ENCODE measurements at regions not wholly inside any gene's neighbourhood (a gene's known extent, or its start where the extent isn't known, plus 50 kb on each side); places are given as distances from the start of the nearest gene placed in this dataset.
"Not testable (repeated sequence)": the region's sequence is repeated elsewhere in the genome, so short reads cannot be mapped to it uniquely, and the experiment has no call there.

- DNase-seq (ENCODE audit: low spot score) = no peak
These were observed 143.4 kb upstream of the ADO start for GRCh38 chr10:62661143-62661542.

GRCh38 chr10:62662486-62662885 is 142.0 kb upstream of the ADO start:
- no peak for DNase-seq (ENCODE audit: low spot score)

DNA sequence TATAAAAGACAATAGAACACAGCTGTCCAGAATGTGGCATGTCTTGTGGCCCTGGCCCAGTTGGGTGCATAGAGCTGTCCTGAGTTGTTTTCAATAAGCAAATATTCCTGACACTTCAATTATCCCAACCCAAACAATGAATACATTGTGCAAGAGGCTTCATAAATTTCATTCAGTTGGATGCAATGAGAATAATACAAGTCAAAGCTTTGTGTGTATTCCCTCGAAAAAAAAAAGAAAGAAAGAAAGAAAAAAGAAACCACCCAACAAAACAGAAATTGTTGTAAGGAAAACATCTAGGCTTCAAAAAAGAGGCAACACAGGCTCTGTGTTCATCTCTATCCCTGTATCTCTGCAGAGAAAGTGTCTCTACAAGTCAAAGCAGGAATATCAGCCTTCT is 138.7 kb upstream of the ADO start:
- DNase-seq (ENCODE audit: low spot score) = peak; percentile 96

GRCh38 chr10:62666275-62666674 is 138.2 kb upstream of the ADO start:
- DNase-seq (ENCODE audit: low spot score) = peak; percentile 33

GRCh38 chr10:62669341-62669740 is 135.2 kb upstream of the ADO start:
- DNase-seq (ENCODE audit: low spot score) = no peak

DNA sequence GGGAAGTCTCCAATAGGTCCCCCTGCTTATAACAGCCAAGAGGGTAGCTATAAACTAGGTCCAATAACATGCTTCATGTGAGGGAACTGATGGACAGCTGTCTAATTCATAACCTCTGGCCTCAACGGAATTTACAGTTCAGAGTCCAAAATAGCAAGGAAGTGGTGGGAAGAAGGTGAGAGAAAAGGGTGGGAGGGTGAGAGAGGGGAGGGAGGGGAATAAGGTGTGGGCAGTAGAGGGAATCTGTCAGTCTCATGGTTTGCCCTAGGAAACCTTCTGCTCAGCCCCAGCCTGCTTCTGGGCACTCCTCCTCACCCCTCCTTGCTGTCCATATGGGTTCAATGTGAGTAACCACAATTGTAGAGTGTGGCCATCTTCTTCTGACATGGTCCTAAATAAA is 133.4 kb upstream of the ADO start:
- DNase-seq (ENCODE audit: low spot score) = no peak

DNA sequence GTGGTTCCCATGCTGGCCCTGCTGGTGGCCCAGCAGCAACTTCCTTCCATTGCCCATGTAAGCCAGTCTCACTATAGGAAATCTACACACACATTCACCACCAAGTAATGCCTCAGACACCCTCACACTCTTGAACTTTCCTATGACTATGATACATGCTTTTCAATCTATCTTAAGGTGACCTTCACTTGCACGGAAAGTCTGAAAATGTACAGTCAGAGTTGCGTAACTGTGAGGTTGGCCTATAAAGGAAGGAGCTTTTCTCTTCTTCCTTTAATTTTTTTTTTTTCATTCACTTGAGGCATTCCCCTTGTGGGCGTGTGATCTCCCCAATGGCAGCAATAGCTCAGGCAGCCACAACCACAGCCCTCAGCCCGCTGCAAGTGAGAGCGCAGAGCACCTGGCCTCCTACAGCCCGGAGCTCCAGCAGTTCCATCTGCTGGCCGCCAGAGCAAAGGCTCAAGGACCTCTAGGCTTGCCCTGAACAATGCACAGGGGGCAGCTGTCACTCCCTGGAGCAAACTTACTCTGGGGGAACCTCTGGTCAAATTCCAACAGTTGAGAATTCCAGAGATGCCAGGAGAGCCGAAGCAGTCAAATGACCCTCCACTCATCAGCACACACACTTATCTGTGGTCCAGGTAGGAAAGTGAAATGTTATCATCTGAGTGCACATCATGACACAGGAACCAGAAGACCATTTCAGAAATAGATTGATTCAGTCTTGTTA is 123.1 kb upstream of the ADO start:
- DNase-seq (ENCODE audit: low spot score) = no peak

- DNase-seq (ENCODE audit: low spot score) = no peak
These were observed 119.6 kb upstream of the ADO start for GRCh38 chr10:62684911-62685310.

DNA sequence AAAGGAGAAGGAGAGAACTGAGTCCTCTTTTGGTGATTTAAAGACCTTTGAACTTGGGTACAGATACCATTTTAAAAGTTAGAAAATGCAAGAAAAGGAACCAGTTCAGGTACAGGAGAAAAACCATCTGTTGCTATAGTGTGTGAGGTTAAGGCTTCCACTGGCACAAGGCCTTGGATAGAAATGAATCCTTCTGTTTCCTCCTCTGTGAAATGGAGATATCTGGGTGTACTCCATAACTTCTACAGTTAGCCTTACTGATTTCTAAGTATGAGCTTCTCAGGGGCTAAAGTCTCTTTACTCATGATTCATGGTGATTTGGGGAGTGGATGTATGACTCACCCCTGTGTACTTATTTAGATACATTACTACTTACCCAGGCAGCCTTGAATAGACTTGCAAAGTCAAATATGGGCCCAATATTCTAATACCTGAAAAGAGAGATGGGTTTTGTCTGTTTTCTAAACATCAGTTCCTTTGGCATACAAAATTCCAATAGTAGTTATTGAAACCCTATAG is 117.2 kb upstream of the ADO start:
- DNase-seq (ENCODE audit: low spot score) = no peak

DNA sequence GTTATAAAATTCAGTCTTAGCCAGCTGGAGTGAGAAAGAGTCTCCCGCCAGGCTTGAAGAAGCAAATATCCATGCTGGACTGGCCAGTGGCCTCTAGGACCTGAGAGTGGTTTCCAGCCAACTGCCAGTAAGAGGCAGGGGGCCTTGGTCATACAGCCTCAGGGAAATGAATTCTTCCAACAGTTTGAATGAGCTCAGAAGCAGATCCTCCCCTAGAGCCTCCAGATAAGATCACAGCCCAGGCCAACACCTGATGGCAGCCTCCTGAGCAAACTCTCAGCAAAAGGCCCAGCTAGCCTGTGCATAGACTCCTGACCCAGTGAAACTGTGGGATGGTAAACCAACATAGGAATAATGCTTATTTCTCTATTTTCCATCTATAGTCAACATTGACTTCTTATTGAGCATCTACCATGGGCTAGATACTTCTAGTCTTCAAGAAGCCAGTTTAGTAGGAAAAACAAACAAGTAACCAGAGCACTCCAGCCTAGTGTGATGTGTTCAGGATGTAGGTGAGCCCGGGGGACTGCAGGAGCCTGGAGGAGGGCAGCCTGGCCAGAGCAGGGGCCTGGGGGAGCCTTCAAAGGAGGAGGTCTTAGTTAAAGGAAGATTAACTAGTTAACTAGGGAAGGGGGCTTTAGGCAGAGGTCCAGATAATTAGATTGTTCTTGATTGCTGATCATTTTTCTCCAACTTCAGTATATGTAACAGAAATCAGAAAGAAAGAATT is 115.4 kb upstream of the ADO start:
- DNase-seq (ENCODE audit: low spot score) = no peak

DNA sequence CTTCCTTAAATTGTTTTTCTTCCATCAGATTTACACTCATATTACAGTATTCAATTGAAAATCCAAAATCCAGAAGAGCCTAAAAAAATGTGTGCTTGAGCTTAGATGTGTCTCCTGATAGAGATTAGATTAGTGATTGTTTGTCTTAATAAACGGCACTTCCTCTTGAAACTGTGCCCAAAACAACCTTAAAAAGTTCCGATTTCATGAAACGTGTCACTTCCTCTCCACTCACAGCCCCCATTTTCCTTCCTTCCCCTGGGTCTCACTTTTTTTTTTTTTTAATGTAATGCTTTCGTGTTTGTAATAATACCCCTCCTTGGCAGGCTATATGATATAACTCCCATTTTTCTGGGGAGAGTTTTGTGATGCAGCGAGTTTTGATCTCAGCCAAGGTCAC is 114.8 kb upstream of the ADO start:
- peak; percentile 39 for DNase-seq (ENCODE audit: low spot score)

DNA sequence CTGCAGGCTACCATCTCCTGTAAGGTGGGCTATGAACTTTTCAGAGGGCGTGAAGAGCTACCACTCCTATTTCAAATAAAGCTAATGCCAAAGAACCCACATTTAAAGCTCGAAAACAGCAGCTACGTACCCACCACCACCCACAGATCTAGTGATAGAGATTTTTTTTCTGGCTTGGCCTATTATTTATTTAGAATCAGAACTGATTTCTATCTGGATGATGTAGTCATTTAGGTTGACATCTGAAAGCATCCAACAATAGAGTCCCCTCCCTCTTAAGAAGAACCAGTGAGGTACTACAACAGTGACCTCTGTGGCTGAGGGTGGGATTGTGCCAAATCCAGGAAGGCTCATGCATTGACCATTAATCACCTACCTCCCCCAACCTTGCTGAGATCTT is 113.8 kb upstream of the ADO start:
- DNase-seq (ENCODE audit: low spot score) = no peak

DNA sequence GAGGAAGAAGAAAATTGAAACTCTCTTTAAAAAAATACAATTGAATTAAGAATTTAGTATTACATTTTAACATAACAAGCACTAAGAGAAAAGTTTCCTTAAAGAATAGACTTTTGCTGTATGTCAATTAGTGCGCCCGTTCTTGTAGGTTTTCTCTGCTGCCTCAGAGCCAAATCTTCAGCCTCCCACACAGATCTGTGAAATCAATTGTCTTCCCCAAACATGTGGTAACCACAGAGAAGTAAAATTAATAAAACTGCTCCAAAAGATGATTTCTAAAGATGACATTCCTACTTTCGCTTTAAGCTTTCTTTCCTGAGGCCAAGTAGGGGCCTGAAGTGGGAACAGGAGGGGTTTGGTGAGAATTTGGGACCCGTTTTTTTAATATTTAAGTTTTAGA is 113.2 kb upstream of the ADO start:
- DNase-seq (ENCODE audit: low spot score) = no peak

DNA sequence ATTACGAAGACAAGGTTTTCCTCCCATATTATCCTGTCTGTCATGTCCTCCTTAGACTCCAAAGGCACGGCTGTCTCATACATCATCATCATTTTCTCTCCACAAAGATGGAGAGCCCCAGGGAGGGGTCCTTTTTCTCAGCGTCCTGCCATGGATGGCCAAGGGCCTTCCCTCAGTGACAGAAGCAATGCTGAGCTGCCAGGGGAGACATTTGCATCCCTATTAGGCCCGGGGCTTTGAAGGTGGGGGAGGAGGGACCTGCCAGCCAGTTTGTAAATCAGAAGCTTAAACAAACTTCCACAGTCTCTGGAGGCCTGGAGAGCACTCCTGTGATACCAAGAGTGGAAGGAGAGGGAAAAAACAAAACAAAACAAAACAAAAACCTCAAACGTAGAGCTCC is 112.4 kb upstream of the ADO start:
- no peak for DNase-seq (ENCODE audit: low spot score)

GRCh38 chr10:62693306-62693705 is 111.2 kb upstream of the ADO start:
- no peak for DNase-seq (ENCODE audit: low spot score)

GRCh38 chr10:62694537-62695126 is 109.9 kb upstream of the ADO start:
- DNase-seq (ENCODE audit: low spot score) = no peak

DNA sequence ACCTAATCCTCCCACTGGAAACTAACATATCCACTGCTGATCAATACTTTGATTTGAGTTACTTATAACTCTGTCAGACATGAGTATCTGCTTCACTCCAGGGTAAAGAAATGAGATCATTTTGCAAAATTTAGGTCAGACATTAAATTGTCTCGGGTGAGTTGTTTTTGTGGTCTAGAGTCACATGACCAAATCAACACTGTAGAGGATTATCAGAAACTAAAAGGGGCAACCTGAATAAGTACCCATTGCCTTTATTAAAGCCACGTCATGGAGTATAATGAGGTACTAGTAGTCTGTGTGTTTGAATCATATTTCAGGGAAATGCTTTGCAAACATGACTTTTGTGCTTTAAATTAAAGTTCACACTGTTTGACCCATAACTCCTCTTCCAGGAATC is 107.7 kb upstream of the ADO start:
- DNase-seq (ENCODE audit: low spot score) = no peak

GRCh38 chr10:62699148-62699547 is 105.4 kb upstream of the ADO start:
- DNase-seq (ENCODE audit: low spot score) = no peak

DNA sequence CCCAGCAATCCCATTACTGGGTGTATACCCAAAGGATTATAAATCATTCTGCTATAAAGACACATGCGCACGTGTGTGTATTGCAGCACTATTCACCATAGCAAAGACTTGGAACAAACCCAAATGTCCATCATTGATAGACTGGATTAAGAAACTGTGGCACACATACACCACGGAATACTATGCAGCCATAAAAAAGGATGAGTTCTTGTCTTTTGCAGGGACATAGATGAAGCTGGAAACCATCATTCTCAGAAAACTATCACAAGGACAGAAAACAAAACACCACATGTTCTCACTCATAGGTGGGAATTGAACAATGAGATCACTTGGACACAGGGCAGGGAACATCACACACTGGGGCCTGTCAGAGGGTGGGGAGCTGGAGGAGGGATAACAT is 100.4 kb upstream of the ADO start:
- not testable (repeated sequence) for DNase-seq (ENCODE audit: low spot score)

DNA sequence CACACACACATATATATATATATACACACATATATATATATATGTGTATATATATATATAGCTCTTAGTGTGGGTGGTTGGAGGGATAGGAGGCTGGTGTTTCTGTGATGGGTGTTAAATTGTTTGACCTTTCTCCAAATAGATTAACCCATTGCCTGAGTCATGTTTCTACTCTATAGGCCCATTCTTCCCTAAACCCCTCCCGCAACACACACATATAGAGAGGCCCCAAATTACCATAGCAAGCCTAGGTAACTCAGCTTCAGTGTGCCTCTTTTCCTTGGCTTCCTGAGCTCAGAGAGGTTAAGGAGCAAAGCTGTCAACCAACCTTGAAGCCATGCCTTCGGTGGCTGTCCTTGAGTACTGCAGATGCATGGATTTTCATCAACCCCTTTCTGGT is 98.7 kb upstream of the ADO start:
- no peak for DNase-seq (ENCODE audit: low spot score)

- DNase-seq (ENCODE audit: low spot score) = no peak
These were observed 96.7 kb upstream of the ADO start for GRCh38 chr10:62707810-62708209.

DNA sequence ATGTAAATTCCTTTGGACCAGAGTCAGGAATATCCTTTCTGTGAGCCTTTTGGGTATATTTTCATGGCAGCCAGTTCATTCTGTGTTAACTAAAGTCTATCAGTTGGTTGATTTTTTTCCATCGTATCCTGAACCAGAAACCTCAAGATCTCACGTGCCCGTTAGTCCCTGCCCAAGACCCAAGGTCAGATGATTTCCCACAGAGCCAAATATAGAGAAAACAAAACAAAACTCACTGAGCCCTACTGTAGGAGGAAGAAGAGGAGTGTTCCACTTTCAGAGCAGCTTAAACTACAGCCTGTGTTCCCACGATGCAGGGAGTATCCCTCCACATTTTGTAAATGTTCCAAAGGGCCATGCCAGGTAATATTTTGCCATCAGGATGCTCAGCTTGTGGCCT is 96.0 kb upstream of the ADO start:
- DNase-seq (ENCODE audit: low spot score) = peak; percentile 58

DNA sequence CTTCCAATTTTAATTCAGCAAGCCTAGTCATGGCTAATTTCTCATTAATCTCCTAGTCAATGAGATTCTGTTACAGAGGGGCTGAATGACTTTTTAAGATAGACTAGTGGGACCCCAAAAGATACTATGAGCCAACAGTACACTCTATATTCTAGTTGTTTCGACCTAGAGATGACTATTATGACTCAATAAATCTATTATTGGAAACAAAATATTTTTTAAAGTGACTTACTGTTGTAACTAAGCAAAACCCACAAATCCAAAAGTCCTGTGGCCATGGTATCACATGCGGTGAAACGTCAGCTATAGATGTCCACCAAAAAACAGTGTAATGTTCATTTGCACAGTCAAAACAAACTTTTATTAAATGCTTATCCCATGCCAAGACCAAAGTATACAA is 95.3 kb upstream of the ADO start:
- no peak for DNase-seq (ENCODE audit: low spot score)
